AG04449 (cell line): ENCODE measurements at regions not wholly inside any gene's neighbourhood (a gene's known extent, or its start where the extent isn't known, plus 50 kb on each side); places are given as distances from the start of the nearest gene placed in this dataset.

Experiments used
- CTCF ChIA-PET: fragments of 350-600 bp; formaldehyde crosslinking; extraction: SDS; loops from one replicate; lab custom pipeline; 2021; ENCODE audit warnings: antibody characterized with exemption; lab: Yijun Ruan, JAX
- POLR2A ChIA-PET: fragments of 400-600, 350-600 bp; formaldehyde crosslinking; extraction: SDS; loops from one replicate; lab custom pipeline; 2020; ENCODE audit warnings: antibody characterized with exemption, inconsistent platforms; lab: Yijun Ruan, JAX
- DNase-seq: peaks from one replicate; pipeline ENCODE4 v3.0.0-alpha.2; 2010; ENCODE audit warnings: low read depth, low spot score
- H3K4me3 ChIP-seq: 2 replicates; pipeline ENCODE4 v1.5.1; 2011; ENCODE audit warnings: low read depth, mild to moderate bottlenecking, control low read depth, low read length
- CTCF ChIP-seq: IDR thresholded peaks from one replicate; pipeline ENCODE4 v1.5.1; 2011; ENCODE audit warnings: mild to moderate bottlenecking, moderate library complexity, low read length, control low read depth, inconsistent platforms; ENCODE audit not compliant: insufficient read depth; ENCODE audit errors: missing control alignments

- POLR2A ChIA-PET = no interaction called here
- DNase-seq = no peak
- no peak overlapping the region for H3K4me3 ChIP-seq
- TF ChIP-seq CTCF = no peak
- CTCF ChIA-PET = no interaction called here
Measured at GRCh38 chr18:43936176-43936575, 658.9 kb upstream of the SYT4 start.

- ChIA-PET POLR2A (no interaction called here), CTCF (no interaction called here)
- no peak for TF ChIP-seq CTCF
- no peak for DNase-seq
- no peak overlapping the region for H3K4me3 ChIP-seq
Measured at GRCh38 chr18:43949291-43949690, 672.0 kb upstream of the SYT4 start.

GRCh38 chr18:43950062-43950461 is 672.8 kb upstream of the SYT4 start:
- CTCF ChIA-PET = no interaction called here
- POLR2A ChIA-PET = no interaction called here
- no peak for DNase-seq
- TF ChIP-seq CTCF = no peak
- no peak overlapping the region for H3K4me3 ChIP-seq

- POLR2A ChIA-PET = no interaction called here
- H3K4me3 ChIP-seq = no peak overlapping the region
- CTCF ChIA-PET = no interaction called here
- TF ChIP-seq CTCF = no peak
- no peak for DNase-seq
Measured at GRCh38 chr18:43952398-43952797, 675.1 kb upstream of the SYT4 start.

- no peak overlapping the region for H3K4me3 ChIP-seq
- CTCF ChIA-PET = no interaction called here
- DNase-seq = no peak
- POLR2A ChIA-PET = no interaction called here
- no peak for TF ChIP-seq CTCF
Measured at GRCh38 chr18:43961722-43962121, 684.4 kb upstream of the SYT4 start.

- no peak for TF ChIP-seq CTCF
- no peak for DNase-seq
- H3K4me3 ChIP-seq = no peak overlapping the region
- ChIA-PET CTCF (no interaction called here), POLR2A (no interaction called here)
Measured at GRCh38 chr18:43964666-43965065, 687.4 kb upstream of the SYT4 start.
